ENCODE measurements at regions not wholly inside any gene's neighbourhood (a gene's known extent, or its start where the extent isn't known, plus 50 kb on each side); places are given as distances from the start of the nearest gene placed in this dataset.

DNA sequence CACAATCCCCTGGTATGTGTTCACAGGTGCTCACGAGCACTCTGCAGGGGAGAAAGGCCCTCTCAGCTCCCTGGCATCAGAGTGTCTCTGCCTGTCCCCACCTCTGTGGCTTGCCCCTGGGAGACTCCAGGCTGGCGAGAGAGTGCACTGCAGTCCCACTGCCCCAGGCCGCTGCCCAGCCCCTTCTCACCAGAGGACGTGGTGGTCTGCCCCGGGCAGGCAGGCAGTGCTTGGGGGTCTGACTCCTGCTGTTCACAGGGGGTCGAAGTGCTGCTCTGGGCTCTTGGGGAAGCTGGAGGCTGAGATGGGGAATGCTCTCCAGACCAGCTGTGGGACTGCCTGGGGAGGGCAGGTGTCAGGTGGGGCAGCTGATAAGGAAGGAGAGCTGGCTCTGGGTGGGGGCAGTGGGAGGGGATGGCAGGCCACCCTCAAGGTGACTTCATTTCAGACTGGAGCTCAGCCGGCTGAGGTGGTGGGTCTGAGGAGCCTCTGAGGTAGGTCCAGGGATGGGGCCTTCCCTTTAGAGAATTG, 151.0 kb upstream of the B3GAT1 start:
- DNase-seq, result no peak

DNA sequence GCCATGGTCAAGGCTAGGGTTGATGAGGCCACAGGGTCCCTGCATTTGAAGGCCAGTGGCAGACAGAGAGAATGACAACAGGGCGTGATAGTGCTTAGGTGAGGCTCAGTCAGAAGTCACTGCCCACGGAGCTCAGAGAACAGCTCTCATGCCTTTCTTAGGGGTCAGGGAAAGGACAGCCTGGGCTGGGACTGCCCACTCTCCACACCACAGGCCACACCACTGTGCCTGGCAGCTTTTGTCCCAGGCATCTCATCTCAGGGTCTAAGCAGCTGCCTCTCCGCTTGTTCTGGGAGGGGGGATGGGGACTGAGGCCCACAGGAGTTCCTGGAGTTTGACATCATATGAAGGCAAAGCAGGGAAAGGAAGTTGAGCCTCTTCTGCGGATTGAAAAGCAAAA, 150.2 kb upstream of the B3GAT1 start:
- DNase-seq, result no peak

DNA sequence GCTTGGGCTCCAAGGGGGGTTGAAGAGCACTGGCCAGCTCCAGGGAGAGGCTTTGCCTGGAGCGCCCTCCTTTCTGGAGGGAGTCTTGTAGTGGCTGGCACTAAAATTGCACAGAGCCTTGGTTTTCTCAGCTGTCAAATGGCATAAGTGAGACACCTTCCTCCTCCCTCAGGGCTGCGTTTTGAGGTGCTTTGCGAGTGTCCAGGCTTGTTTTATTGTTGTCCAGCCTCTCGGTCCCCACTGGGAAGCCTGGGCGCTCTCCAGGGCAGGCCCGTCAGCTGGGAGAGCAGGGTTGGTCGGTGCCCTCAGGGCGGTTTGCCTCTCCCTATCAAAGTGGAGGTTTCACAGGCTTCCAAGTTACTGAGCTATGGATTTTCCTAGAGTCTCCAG, 149.3 kb upstream of the B3GAT1 start:
- no peak for DNase-seq

DNA sequence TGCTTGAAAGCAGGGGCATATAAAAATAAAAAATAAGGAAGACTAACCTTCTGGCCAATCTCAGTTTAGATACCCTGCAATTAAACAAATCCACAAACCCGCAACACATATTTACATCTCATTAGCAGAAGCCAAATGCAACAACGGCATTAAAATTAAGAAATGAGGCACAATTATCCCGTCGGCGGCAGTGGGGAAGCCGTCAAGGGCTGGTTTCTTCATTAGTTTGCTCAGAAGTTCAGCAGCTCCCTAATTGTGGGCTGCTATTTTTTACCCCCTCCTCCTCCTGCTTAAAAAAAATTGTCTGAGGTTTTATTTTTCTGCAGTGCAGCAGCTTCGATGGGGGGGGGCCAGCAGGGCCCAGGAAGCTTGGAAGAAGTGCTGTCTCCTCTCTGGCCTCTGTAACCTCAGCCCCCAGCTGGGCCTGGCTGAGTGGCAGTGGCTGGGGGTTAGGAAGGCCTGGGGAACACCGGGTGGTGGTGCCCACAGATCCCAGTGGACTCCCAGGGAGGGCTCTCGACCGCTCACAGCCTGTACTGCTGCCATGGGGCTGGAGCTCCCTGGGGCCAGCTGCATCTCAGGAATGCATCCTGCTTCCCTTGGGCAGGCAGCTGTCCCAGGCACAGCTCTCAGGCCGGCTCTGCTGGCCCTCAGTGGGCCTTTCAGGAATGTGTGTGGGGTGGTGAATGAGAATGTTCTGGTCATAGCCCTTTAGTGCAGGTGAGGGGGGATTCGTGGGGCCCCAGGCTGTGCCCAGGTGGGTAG, 148.7 kb upstream of the B3GAT1 start:
- no peak for DNase-seq

DNA sequence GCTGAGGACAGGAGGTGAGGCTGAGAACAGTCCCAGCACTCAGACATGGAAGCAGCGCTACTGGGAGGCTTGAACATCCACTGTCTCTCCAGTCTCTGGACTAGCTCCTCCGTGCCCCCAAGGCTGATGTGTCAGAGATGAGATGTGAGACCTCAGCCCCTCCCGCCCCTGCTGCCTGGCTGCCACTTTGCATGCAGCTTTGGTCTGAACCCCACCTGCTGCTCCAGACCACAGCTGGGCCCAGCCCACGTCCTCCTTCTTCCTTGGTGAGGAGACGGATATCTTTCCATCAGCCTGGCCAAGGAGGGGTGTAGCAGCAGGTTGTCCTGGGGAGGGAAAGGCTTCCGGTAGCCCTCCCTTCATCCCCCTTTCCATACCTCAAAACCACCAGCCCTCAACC, 148.0 kb upstream of the B3GAT1 start:
- no peak for DNase-seq

DNA sequence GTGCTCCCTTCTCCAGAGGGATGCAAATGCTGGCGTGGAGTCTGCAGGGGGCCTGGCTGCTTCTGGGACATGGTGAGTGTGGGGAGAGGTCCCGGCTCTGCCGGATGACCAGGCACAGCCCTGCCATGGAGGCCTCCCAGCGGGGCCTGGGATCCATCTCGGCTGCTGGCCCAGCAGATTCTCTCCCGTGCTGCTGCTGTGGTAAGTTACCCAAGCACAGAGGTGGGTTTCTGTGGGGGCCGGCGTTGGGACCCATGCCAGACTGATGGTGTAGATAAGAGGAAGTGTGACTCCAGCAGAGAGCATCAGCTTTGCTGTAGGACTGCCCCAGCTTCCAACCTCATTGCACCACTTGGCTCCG, 147.5 kb upstream of the B3GAT1 start:
- DNase-seq, result no peak

DNA sequence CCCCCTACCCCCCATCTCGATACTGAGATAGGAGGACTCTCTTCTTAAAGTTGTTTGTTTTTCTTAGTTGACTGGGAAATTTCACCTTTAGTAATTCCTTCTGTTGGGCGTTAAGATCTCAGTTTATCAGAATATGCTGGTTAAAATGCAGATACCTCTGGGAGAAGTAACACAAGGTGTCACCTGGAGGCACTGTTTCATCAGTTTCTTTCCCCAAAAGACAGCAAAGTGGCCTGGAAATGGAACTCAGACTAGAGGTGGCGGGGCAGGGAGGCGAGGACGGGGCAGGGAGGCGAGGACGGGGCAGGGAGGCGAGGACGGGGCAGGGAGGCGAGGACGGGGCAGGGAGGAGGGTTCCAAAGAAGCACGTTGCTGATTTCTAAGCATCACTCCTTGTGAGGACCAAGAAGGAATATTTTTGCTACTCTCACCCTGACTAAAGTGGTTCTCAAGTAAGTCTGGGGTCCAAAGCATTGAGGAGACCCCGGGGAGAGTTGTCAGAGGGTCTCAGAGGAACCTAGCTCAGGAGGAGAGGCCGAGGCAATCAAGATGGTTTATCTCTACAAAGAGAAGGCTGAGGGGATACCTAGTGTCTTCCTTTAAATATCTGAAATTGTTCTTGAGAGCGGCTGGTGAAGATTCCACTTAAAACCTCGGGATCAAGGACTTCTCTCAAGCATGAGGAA, 147.0 kb upstream of the B3GAT1 start:
- no peak for DNase-seq

DNA sequence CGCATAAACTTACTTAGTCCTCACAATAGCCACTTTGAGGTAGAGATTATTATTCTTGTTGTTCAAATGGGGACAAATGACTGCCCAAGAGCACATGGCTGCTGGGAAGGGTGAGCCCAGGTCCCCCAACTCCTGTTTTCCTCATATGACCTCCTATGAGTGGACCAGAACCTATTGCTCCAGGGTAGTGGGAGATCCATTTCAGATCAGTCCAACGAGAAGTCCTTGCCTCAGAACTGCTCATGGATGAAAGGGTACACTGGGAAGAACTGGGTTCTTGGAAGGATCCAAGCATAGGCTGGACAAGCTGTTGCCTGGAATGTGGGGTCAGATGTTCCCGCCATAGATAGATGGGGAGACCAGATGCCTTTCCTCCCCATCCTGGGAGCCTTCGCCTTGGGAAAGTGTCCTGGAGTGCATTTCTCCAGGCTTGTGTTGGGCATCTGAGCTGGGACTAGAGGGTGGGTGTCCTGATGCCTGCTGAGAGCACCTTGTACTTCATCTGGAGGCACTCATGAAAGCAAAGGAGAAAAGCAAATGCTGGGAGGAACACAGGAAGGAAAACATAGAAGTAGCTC, 146.3 kb upstream of the B3GAT1 start:
- DNase-seq, result no peak

DNA sequence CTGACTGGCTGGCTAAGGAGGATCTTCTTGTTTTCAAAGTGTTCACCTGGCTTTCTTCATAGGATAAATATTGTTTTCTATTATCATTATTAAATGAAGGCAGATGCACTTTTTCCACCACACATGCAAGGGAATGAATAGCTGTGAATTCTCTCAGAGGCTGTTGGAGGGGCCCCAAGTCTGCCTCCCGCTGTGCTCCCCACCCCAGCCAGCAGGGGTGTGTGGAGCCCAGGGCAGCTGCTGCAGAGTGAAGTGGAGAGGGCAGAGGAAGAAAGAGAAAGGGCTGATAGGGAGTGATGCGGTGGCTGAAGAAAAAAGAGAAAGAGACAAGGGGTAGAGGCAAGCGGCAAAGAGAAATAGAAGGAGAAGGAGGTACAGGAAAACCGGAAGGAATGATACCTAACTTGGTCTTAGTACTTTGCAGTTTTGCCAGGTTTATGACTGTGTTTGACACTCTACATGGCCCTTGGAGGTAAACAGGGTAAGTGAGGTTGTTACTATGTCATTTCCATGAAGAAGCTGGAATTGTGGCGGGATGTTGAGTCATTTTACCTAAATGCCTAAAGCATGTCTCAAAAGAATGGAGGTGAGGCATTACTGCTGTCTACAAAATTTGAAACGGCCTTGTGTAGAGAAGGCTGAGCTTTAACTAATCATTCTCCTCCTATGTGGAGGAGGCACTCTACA, 145.7 kb upstream of the B3GAT1 start:
- DNase-seq, result no peak

DNA sequence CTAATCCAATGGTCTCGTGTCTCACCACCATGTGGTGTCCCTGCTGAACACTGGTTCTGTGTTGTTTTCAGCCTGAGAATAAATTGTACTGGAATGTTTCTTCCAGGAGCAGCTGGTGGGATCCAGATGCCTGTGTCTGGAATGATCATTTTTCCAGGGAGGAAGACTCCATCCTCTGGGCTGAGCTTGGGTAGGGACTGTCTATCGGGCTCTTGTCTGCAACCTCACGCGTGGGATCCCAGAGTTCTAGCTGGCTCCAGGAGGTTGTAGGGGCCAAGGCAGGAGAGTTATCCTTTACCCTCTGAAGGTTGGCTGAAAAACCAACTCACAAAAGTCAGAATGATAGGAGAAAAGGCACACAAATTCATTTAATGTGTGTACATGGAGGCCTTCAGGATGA, 144.1 kb upstream of the B3GAT1 start:
- DNase-seq, result no peak

DNA sequence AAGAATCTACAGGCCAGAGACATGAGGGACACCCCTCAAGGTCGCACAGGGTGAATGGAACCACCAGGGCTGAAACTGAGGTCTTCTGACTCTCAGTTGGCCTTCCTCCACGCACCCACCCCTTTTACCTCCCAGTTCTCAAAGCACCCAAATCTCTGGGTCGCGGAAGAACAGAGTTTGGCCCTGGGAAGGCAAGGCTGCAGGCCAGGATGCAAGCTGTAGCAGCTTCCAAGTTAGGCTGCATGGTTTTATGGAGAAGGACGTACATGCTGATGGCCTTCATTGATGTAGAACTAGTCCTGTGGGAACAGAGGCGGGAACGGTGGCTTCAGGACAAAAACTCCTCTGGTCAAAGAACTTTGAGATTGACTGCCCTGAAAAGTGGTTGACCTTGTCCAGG, 143.5 kb upstream of the B3GAT1 start:
- no peak for DNase-seq

DNA sequence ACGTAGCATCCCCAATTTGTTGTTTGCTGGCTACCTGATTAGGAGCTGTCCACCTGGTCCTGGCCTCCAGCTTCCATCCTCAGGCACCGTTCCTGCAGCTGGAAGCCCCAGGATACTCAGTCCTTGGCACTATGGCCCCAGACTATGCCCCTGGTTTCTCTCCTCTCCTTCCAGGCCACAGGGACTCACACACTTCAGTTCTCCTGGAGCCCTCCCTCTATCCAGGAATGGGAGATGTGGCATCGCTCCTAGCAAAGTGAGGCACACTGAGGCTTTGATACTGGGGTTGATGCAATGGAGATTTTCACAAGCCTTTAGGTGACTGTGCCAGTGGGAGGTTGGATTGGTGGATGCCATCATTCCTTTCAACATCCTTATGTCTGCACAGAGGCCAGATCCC, 142.8 kb upstream of the B3GAT1 start:
- no peak for DNase-seq

DNA sequence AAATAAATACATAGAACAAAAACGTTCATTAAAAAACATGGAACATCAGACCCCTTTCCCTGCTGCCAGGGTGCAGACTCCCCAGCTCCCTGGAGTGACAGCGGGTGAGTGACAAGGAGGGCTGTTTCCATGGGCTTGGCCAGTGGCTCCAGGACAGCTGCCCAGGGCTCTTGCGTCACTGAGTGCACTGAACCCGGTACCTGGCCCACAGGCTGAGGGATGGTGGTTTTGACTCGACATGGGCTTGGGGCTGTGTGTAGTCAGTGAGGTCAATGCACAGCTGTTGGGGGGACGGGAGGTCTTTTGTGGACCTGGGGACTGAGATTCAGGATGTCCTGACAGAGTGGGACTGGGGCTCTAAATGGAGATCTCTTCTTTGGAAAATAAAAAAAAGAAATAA, 142.1 kb upstream of the B3GAT1 start:
- DNase-seq, result no peak

DNA sequence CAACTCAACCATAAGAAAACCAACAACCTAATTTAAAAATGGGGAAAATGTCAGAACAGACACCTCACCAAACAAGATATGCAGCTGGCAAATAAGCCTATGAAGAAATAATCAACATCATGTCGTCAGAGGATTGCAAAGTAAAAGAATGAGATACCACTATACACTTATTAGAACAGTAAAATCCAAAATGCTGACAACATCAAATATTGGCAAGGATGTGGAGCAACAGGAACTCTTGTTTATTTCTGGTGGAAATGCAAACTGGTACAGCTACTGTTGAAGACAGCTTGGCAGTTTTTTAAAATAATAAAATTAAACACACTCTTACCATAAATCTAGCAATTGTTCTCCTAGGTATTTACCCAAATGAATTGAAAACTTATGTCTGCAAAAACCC, 140.7 kb upstream of the B3GAT1 start:
- no peak for DNase-seq

DNA sequence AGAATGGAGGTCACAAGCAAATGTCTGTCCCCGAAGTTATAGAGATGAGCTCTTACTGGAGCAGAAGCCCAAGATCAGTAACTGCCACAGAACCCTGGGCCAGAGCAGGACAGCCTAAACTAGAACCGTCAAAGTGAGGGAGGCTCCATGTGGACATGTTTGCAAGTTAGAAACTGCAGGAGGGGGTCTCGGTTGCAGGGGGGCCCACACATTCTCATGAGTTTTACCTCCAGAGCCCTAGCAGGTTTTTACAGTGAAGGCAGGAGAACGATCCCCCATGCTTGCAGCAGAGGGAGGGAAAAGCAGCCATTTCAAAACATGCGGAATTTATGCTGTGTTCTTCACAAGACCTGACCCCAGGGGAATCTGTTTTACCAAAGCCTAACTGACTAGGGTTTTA, 133.5 kb upstream of the B3GAT1 start:
- no peak for DNase-seq

DNA sequence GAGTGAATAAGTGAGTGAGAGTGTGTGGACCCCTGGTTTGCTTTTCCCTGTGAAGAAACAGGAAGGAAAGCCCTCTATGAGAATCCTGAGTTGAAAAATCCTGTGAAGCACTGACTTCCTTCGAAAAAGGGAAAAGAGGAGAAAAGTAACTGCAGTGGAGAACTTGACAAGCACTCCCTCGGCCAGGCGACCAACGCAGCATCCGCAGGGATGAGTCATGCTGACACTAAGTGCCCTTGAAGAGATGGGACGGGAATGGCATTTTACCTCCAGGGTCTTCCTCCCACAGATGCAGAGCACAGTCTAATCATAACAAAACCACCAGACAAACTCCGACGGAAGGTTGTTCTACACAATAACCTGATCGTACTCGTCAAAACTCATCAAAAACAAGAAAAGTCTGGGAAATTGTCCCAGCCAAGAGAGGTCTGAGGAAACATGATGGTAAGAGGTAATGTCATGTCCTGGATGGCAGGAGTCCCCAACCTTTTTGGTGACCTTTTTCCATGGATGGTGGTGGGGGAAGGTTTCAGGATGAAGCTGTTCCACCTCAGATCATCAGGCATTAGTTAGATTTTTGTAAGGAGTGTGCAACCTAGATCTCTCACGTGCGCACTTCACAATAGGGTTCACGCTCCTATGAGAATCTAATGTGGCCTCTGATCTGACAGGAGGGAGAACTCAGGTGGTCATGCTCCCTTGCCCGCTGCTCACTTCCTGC, 132.2 kb upstream of the B3GAT1 start:
- DNase-seq, result no peak

DNA sequence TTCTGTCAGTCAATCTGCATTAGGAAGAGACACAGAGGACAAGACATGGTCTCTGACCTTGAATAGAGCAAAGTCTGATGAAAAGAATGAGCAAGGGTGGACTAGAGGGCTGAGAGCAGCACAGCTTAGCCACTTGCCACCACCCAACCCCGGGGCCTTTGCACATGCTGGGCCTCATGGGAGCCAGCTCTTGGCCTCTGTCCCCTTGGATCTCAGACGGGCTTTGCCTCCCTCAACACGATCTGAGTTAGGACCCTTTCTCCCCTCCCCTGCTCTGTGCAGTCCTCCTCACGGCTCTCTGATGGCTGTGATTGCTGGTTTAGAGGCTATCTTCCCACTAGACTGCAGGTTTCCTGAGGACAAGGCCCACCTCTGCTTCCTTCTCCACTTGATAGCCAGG, 131.6 kb upstream of the B3GAT1 start:
- no peak for DNase-seq

DNA sequence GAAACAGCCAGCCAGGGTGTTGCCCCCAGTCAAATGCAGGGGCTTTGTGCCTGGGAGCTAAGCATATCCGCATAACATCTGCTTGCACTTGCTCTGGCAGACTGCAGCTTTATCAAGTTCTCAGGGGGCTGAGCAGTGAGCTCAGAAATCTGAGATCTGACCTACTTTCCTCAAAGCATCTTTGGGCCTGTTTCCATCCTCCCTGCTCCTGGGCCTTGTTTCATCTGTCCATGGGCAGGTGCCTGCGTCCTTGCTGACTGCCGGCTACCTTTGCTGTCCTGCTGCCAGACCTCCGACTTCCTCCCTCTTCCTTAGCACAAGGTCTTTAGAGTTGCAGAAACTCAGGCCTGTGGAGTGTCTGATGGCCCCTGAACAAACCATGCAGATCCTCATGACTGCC, 131.2 kb upstream of the B3GAT1 start:
- no peak for DNase-seq

DNA sequence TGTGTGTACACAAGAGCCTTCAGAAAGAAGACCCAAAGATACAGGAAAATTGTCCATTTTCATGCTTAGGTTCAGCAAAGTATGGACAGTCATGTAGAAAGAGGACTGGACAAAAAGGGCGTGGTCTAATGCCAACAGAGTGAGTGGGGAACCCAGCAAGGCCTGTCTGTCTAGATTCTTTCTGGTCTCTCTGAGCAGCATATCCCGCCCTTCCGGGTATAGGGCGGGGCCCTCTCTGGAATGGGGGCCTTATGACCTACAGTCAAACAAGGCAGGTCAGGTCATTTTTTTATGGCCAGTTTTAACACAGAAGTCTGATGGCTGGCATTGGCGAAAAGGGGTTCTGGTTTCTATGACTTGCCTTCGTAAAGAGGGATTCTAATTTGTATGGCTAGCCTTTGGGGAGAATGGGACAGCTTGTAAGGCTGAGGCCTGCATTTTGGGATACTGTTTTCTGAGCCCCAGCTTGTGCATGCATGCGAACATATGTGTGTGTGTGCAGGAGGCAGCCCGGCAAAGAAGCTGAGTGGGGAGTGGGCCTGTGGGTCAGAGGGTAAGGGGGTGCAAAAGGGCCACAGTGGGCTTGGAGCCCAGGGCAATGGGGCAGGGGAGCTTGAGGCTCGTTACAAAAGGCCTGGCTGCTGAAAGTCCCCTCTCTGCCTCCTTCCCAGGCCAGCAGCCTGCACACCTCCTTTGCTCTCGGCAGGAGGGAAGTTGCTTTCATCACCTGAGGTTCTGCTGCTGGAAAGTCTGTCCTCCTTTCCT, 130.5 kb upstream of the B3GAT1 start:
- no peak for DNase-seq

DNA sequence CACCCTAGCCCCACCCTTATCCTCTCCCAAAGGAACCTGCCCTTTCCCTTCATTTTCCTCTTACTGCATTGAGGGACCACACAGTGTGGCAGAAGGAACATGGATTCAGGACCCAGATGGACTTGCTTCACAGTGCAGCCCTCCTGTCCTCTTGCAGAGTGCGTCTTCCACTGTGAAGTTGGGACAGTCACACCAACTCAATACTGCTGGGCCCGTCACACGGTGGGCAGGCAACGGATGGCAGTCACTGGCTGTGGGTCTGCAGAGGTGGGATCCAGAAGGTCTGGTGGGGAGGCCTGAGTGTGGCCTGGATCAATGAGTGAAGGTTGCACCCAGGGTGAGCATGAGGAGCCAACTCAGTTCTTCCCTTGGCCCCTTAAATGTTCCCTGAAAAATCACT, 129.9 kb upstream of the B3GAT1 start:
- no peak for DNase-seq

DNA sequence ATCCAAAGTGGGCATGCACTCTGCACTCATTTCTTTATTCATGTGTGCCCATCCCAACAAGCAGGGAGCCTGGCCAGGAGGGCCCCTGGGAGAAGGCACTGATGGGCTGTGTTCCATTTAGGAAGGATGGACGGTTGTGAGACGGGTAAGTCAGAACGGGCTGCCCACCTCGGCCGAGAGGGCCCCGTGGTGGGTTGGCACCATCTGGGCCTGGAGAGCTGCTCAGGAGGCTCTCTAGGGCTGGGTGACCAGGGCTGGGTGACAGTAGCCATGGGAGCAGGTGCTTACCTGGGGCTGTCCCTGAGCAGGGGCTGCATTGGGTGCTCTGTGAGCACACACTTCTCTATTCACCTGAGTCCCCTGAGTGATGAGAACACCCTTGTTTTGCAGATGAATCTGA, 129.3 kb upstream of the B3GAT1 start:
- no peak for DNase-seq

DNA sequence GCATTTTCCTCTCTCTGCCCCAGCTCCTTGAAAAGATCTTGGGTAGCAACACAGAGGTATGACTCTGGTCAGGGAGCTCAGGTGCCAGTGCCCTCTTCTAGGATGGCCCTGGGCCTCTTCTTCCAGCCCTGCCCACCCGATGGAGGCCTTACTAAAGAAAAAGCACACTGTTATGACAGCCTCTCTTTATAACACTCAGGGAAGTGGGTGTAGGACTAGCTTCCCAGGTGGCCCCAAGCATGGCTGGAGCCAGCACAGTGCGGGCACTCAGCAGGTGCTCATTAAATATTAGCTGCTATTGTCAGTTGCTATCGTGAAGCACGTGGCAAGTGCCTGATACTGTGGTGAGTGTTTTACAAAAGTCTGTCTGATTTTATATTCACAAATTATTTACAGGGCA, 127.2 kb upstream of the B3GAT1 start:
- DNase-seq, result no peak

All from NCI-H774 (cell line).